Mesenchymal stem cell (in vitro differentiated cells and primary cell): ENCODE measurements at regions not wholly inside any gene's neighbourhood (a gene's known extent, or its start where the extent isn't known, plus 50 kb on each side); places are given as distances from the start of the nearest gene placed in this dataset.

Source experiments
- DNase-seq: peaks from one replicate; pipeline ENCODE4 v3.0.0-alpha.2; 2013
- H2AFZ ChIP-seq: one replicate; pipeline ENCODE4 v1.6.1; 2013; ENCODE audit warnings: low read depth, mild to moderate bottlenecking, control low read depth, inconsistent platforms, low read length, moderate library complexity
- H2AK5ac ChIP-seq: 2 replicates; pipeline ENCODE4 v1.6.1; 2013; ENCODE audit warnings: low read length, moderate library complexity, mild to moderate bottlenecking, inconsistent platforms; ENCODE audit not compliant: severe bottlenecking
- H2BK120ac ChIP-seq: one replicate; pipeline ENCODE4 v1.6.1; 2013; ENCODE audit warnings: low read depth, mild to moderate bottlenecking, inconsistent platforms, low read length, moderate library complexity
- H2BK12ac ChIP-seq, 2 experiments: one replicate each; pipeline ENCODE4 v1.6.1; 2013; ENCODE audit warnings: inconsistent platforms in 2 of 2, low read length in 2 of 2, mild to moderate bottlenecking in 2 of 2, moderate library complexity in 2 of 2, control low read depth in 1 of 2
- H2BK15ac ChIP-seq: one replicate; pipeline ENCODE4 v1.6.1; 2013; ENCODE audit warnings: mild to moderate bottlenecking, low read depth, inconsistent platforms; ENCODE audit not compliant: poor library complexity, severe bottlenecking
- H2BK5ac ChIP-seq: 2 replicates; pipeline ENCODE4 v1.6.1; 2013; ENCODE audit warnings: low read depth, mild to moderate bottlenecking, low read length, control low read depth, inconsistent platforms; ENCODE audit not compliant: poor library complexity, severe bottlenecking
- H3K14ac ChIP-seq, 2 experiments: one replicate each; pipeline ENCODE4 v1.6.1; 2013; ENCODE audit warnings: inconsistent platforms in 2 of 2, low read length in 2 of 2, control low read depth in 1 of 2, mild to moderate bottlenecking in 1 of 2, moderate library complexity in 1 of 2
- H3K18ac ChIP-seq, 2 experiments: one replicate each; pipeline ENCODE4 v1.6.1; 2013; ENCODE audit warnings: inconsistent platforms in 2 of 2, low read length in 2 of 2, control low read depth in 1 of 2, low read depth in 1 of 2, mild to moderate bottlenecking in 1 of 2
- H3K23ac ChIP-seq, 2 experiments: one replicate each; pipeline ENCODE4 v1.6.1; 2013; ENCODE audit warnings: inconsistent platforms in 2 of 2, low read length in 2 of 2, mild to moderate bottlenecking in 2 of 2, moderate library complexity in 2 of 2, control low read depth in 1 of 2
- H3K27ac ChIP-seq: 2 replicates; pipeline ENCODE4 v1.5.1; 2013; ENCODE audit warnings: mild to moderate bottlenecking, moderate library complexity, low read length, control low read depth, inconsistent platforms; ENCODE audit not compliant: poor library complexity, severe bottlenecking
- H3K27me3 ChIP-seq, 2 experiments: 2 replicates each; pipeline versions ENCODE4 v1.6.1 to v1.7.0; 2013; ENCODE audit warnings: low read length in 2 of 2, mild to moderate bottlenecking in 2 of 2, moderate library complexity in 2 of 2, control low read depth in 1 of 2, inconsistent platforms in 1 of 2; ENCODE audit not compliant: control insufficient read depth in 1 of 2, insufficient read depth in 1 of 2
- H3K36me3 ChIP-seq, 2 experiments: 2 replicates each; pipeline versions ENCODE4 v1.6.1 to v1.7.0; 2013; ENCODE audit warnings: low read length in 2 of 2, control low read depth in 1 of 2, inconsistent platforms in 1 of 2, low read depth in 1 of 2, mild to moderate bottlenecking in 1 of 2; ENCODE audit not compliant: insufficient read depth in 2 of 2, control insufficient read depth in 1 of 2
- H3K4ac ChIP-seq, 2 experiments: one replicate each; pipeline ENCODE4 v1.6.1; 2013; ENCODE audit warnings: inconsistent platforms in 2 of 2, low read length in 2 of 2, mild to moderate bottlenecking in 2 of 2, moderate library complexity in 2 of 2, control low read depth in 1 of 2, low read depth in 1 of 2
- H3K4me1 ChIP-seq: 2 replicates; pipeline ENCODE4 v1.6.1; 2013; ENCODE audit warnings: low read depth, low read length, control low read depth; ENCODE audit not compliant: control insufficient read depth, insufficient read depth
- H3K4me2 ChIP-seq: 2 replicates; pipeline ENCODE4 v1.6.1; 2013; ENCODE audit warnings: low read length, mild to moderate bottlenecking, inconsistent platforms; ENCODE audit not compliant: poor library complexity, severe bottlenecking
- H3K4me3 ChIP-seq, 2 experiments: 2 replicates each; pipeline versions ENCODE4 v1.5.1 to v1.7.0; 2013; ENCODE audit warnings: low read length in 2 of 2, mild to moderate bottlenecking in 2 of 2, control low read depth in 1 of 2, low read depth in 1 of 2; ENCODE audit not compliant: insufficient read depth in 1 of 2
- H3K79me1 ChIP-seq: replicated peaks from 2 replicates; pipeline ENCODE4 v1.6.1; 2013; ENCODE audit warnings: mild to moderate bottlenecking, control low read depth, low read length, inconsistent platforms; ENCODE audit not compliant: poor library complexity, severe bottlenecking
- H3K9ac ChIP-seq: 2 replicates; pipeline ENCODE4 v1.7.0; 2013; ENCODE audit warnings: mild to moderate bottlenecking, low read length, moderate library complexity
- H3K9me3 ChIP-seq: 2 replicates; pipeline ENCODE4 v1.7.0; 2013; ENCODE audit warnings: mild to moderate bottlenecking, low read length; ENCODE audit not compliant: control insufficient read depth
- H4K8ac ChIP-seq: one replicate; pipeline ENCODE4 v1.6.1; 2013; ENCODE audit warnings: inconsistent platforms, mild to moderate bottlenecking, low read length, moderate library complexity
- H4K91ac ChIP-seq: one replicate; pipeline ENCODE4 v1.6.1; 2013; ENCODE audit warnings: mild to moderate bottlenecking, low read length, inconsistent platforms
- WGBS: methylation state at CpG from one replicate; pipeline ENCODE4 v1.1.7; 2013; ENCODE audit warnings: mixed read lengths; 5-methylcytosine and 5-hydroxymethylcytosine counted together

DNA sequence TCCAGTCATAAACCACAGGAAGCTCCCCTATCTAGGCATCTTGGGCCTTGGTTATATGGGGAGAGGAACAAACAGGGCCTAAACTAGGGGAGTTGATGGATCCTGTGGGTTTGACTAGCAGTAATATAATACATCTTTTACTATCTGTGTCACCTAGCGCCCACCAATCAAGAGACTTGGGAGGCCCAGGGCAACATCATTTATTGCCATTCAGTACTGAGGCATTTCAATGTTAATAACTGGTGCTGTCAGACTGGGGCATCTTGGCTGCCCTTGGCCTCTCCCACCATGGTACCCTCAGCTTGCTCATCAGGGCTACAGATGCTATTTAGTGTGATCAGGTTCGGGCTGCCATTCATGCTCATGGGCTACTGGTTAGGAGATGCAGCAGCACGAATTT lies 320.7 kb downstream of the MYCN start:
- Histone ChIP-seq H2AK5ac (no peak overlapping the region), H3K36me3 (no peaks in the 10 kb centered on the region), H3K4me2 (no peak overlapping the region), H3K14ac (no peak overlapping the region), H2BK15ac (no peak overlapping the region), H4K91ac (no peak overlapping the region), H3K4ac (no peak overlapping the region), H3K23ac (no peak overlapping the region), H3K4me1 (no peaks in the 10 kb centered on the region), H3K9me3 (peaks cover 4% of the 10 kb centered on the region), H2BK12ac (no peak overlapping the region), H2BK5ac (no peak overlapping the region), H3K27ac (no peak overlapping the region), H3K79me1 (no peaks in the 10 kb centered on the region), H4K8ac (no peak overlapping the region), H3K27me3 (no peaks in the 10 kb centered on the region), H2BK120ac (no peak overlapping the region), H2AFZ (no peak overlapping the region), H3K9ac (no peak overlapping the region), H3K18ac (no peak overlapping the region), H3K4me3 (no peak overlapping the region)
- DNase-seq, result no peak
- WGBS, result 82% methylated on average over 3 of the region's 3 CpGs

DNA sequence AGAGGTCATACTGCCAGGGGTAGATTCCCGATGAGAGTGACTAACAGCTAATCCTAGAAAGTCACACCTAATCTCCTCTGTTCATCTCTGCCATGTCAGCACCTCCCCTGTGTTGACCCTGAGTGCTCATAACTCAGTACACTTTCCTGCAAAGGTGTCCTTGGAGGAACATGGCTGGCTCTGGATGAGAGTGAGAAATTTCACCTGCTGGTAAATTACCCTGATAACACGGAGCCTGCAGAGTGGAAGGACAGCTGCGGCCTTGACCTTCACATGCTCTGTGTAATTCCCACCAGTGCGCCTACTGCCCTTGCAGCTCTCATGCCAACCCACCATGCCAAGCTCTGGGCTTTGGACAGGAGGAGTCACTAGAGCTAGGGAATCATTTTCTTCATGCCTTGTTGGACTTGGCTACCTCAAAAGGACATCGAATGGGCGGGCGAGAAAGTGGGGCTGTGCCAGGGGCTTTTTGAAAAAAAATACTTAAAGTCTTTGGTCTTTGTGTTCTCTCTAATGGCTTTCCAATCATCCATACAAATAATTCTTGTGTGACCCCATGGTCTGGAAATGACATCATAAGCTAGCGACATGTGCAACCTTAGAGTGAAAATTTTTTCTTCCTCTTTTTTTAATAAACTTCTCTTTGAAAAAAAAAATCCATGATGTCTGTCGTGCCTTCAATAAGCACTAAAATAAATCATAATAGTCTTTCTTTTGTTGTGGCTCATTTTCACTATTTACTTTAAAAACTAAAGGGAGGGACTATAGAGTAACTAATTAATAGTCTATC lies 319.9 kb downstream of the MYCN start:
- Histone ChIP-seq H3K4me1 (no peaks in the 10 kb centered on the region), H3K27ac (no peak overlapping the region), H2AFZ (no peak overlapping the region), H3K4me3 (no peak overlapping the region), H3K18ac (no peak overlapping the region), H4K8ac (no peak overlapping the region), H2BK120ac (no peak overlapping the region), H3K4me2 (no peak overlapping the region), H2BK15ac (no peak overlapping the region), H2AK5ac (no peak overlapping the region), H4K91ac (no peak overlapping the region), H2BK5ac (no peak overlapping the region), H3K36me3 (no peaks in the 10 kb centered on the region), H3K9me3 (peaks cover 4% of the 10 kb centered on the region), H3K4ac (no peak overlapping the region), H2BK12ac (no peak overlapping the region), H3K27me3 (no peaks in the 10 kb centered on the region), H3K79me1 (no peaks in the 10 kb centered on the region), H3K14ac (no peak overlapping the region), H3K23ac (no peak overlapping the region), H3K9ac (no peak overlapping the region)
- WGBS, result 93% methylated on average over 6 of the region's 9 CpGs
- DNase-seq, result no peak

GRCh38 chr2:16259010-16259409 lies 318.7 kb downstream of the MYCN start:
- no peak overlapping the region for H3K4ac ChIP-seq
- H3K79me1 ChIP-seq, result no peaks in the 10 kb centered on the region
- H3K18ac ChIP-seq, result no peak overlapping the region
- no peak overlapping the region for H3K9ac ChIP-seq
- H3K36me3 ChIP-seq, result no peaks in the 10 kb centered on the region
- H2BK12ac ChIP-seq, result no peak overlapping the region
- 64% methylated on average over 1 of the region's 1 CpG for WGBS
- H3K4me3 ChIP-seq, result no peak overlapping the region
- H4K8ac ChIP-seq, result no peak overlapping the region
- H3K14ac ChIP-seq, result no peak overlapping the region
- no peak overlapping the region for H4K91ac ChIP-seq
- H2BK5ac ChIP-seq, result no peak overlapping the region
- H3K4me2 ChIP-seq, result no peak overlapping the region
- H2BK15ac ChIP-seq, result no peak overlapping the region
- no peaks in the 10 kb centered on the region for H3K4me1 ChIP-seq
- H3K9me3 ChIP-seq, result peaks cover 4% of the 10 kb centered on the region
- H3K23ac ChIP-seq, result no peak overlapping the region
- H2AK5ac ChIP-seq, result no peak overlapping the region
- no peak for DNase-seq
- no peaks in the 10 kb centered on the region for H3K27me3 ChIP-seq
- H2AFZ ChIP-seq, result no peak overlapping the region
- no peak overlapping the region for H2BK120ac ChIP-seq
- no peak overlapping the region for H3K27ac ChIP-seq

GRCh38 chr2:16258350-16258749 lies 318.0 kb downstream of the MYCN start:
- no peaks in the 10 kb centered on the region for H3K4me1 ChIP-seq
- no peak overlapping the region for H3K4me2 ChIP-seq
- no peak overlapping the region for H2BK15ac ChIP-seq
- no peaks in the 10 kb centered on the region for H3K36me3 ChIP-seq
- H2AFZ ChIP-seq, result no peak overlapping the region
- H3K23ac ChIP-seq, result no peak overlapping the region
- H3K14ac ChIP-seq, result no peak overlapping the region
- no peak overlapping the region for H4K8ac ChIP-seq
- no peak overlapping the region for H2BK12ac ChIP-seq
- WGBS, result 63% methylated on average over 1 of the region's 1 CpG
- no peak overlapping the region for H3K18ac ChIP-seq
- no peaks in the 10 kb centered on the region for H3K79me1 ChIP-seq
- no peak overlapping the region for H4K91ac ChIP-seq
- no peak overlapping the region for H2BK5ac ChIP-seq
- H3K27me3 ChIP-seq, result no peaks in the 10 kb centered on the region
- no peak overlapping the region for H3K4ac ChIP-seq
- H2AK5ac ChIP-seq, result no peak overlapping the region
- H3K9ac ChIP-seq, result no peak overlapping the region
- DNase-seq, result no peak
- peaks cover 4% of the 10 kb centered on the region for H3K9me3 ChIP-seq
- H3K27ac ChIP-seq, result no peak overlapping the region
- no peak overlapping the region for H2BK120ac ChIP-seq
- H3K4me3 ChIP-seq, result no peak overlapping the region
